ENCODE measurements at regions not wholly inside any gene's neighbourhood (a gene's known extent, or its start where the extent isn't known, plus 50 kb on each side); places are given as distances from the start of the nearest gene placed in this dataset.
"Not testable (repeated sequence)": the region's sequence is repeated elsewhere in the genome, so short reads cannot be mapped to it uniquely, and the experiment has no call there.

DNA sequence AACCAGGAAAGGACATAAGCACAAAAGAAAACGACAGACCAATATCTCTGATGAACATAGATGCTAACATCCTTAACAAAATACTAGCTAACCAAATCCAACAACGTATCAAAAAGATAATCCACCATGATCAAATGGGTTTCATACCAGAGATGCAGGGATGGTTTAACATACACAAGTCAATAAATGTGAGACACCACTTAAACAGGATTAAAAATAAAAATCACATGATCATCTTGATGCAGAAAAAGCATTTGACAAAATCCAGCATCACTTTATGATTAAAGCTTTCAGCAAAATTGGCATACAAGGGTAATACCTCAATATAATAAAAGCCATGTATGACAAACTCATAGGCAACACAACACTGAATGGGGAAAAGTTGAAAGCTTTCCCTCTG lies 138.4 kb downstream of the ADCYAP1 start:
- not testable (repeated sequence) for DNase-seq (ENCODE audit: low read depth in 2 of 2)

DNA sequence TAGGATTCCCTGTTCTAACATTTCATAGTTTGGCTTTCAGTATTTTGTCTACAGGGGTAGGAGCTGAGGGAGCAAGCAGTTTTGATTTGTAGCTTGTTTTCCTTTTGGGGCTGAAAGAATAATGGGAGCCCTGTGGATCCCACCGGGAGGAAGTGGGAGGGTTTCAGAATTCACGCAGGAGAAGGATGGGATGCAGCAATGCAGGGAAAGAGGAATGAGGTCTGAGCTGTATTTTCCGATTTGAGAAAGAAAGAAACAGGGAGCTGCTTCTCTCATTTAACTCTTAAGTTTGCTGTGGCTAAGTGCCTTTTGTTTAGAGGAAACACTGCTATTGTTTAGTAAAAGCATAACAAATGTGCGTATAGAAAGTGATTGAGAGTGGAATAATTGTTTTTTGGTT lies 141.0 kb downstream of the ADCYAP1 start:
- DNase-seq (ENCODE audit: low read depth in 2 of 2): no peak

DNA sequence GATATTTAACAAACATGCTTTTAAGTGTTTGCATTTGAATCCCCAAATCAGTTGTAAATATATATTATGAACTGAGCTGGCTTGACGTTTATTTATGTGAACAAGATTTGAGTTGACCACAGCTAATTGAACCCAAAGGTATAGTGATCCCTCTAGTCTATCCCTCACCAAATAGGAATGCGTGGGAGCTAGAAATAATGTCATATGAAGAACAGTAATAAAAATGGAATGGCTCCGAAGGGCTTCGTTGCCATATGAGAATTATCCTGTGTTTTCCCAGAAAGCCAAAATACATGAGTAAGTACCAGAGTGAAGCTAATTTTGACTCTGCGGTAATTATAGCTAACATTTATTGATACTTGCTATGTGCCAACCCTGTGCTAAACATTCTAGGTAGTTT lies 142.7 kb downstream of the ADCYAP1 start:
- DNase-seq (ENCODE audit: low read depth in 2 of 2): no peak

DNA sequence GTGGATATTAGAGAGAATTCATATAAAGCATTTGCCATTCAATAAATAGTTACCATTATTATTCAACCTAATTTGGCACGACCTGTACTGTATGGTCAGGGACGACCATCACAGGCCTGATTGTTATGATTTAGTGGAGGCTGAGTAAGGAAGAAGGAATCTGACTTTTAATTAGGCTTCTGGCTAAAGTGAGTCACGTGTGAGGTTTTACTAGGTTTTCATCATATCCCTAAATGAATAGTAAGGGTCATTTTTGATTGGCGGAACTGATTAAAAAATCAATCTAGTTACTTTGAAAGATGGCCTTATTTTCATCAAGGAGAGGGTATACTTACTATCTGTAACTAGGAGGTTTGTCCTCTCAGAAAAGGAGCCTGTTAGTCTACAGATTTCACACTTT lies 143.4 kb downstream of the ADCYAP1 start:
- no peak for DNase-seq (ENCODE audit: low read depth in 2 of 2)

DNA sequence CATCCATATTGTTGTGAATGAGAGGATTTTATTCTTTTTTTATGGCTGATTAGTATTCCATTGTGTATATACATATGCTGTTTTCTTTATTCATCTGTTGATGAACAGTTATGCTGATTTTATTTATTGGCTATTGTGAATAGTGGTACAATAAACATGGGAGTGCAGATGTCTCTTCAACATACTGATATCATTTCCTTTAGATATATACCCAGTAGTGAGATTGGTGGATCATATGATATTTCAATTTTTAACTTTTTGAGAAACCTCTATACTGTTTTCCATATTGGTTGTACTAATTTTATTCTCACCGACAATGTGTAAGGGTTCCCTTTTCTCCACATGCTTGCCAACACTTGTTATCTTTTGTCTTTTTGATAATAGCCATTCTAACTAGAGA lies 144.5 kb downstream of the ADCYAP1 start:
- DNase-seq (ENCODE audit: low read depth in 2 of 2): no peak

DNA sequence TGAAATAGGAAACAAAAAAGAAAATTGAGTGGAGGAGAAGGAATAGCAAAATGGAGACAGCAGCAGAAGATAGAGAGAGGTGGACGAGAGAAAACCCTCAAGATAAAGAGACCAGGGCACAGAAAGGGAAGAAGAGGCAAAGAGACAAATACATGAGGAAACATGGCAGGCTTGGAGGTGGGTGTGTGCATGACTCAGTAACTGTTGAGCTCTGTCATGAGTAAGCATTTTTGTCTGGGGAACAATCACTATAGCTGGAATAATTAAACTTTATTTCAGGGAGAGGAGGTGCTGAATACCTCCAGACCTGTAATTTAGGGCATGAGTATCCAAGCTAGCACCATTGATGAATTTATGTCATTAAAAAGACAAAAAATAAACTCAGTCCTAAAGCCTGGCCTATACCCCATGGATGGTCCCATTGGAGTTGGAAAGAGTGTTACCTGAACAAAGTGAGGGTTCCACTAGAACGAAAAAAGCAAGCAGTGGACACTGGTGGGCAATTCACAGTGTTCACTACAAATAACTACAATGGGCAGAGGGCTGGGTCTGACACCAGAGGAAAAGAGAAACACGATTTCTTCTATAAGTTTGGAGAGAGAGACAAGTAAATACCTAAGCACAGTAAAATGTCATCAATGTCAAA lies 145.5 kb downstream of the ADCYAP1 start:
- DNase-seq (ENCODE audit: low read depth in 2 of 2): no peak

DNA sequence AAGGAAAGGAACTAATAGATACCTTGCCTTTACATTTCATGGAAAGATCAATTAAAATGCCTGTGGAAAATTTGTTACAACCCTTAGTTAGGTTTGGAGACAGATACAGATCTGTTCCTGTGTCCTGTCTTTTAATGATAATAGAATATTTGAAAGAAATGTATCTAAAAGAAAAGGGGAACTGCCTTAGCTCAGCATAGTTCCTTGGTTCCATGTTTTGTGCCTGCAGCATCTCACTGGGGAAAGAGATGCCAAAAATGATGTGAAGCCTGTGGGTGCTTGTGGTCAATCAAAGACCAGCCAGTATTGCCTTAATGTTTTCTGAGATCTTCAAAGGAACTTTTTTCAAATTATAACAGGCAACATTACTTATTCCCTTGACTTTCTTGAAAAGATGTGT lies 147.6 kb downstream of the ADCYAP1 start:
- no peak for DNase-seq (ENCODE audit: low read depth in 2 of 2)

DNA sequence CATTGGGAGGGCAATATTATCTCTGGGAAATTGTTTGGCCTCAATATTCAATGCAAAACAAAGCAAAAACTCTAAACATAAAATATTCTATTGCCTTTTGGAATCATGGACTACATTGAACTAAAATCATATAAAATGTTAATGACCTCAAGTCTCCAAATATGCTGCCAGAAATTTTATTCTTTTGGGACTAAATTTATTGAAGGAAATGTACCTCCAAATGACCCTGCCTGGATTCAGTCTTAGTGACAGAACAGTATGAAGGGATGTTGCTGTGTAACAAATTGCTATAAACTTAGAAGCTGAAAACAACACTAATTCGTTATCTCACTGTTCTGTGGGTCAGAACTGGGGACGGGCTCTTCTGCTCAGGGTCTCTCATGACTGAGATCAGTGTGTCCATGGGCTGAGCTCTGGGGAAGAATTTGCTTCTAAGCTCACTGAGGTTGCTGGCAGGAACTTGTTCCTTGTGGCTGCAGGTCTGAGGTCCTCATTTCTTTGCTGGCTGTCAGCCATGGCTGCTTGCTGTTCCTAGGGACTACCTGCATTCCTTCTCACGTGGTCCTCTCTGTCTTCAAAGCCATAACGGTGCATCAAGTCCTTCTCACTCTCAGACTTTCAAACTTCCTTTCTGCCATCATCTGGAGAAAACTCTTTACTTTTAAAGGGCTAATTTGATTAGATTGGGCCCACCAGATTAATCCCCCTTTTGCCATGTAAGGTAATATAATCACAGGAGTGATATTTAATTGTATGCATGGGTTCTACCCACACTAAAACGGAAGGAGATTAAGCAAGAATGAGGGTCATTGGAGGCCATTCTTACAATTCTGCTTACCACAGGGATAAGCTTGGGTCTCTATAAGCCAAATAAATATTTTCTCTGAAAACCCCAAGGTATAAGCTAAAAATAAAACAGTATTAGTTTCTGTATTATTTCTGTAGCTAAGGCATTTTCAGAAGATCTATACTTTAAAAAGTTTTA lies 149.0 kb downstream of the ADCYAP1 start:
- DNase-seq (ENCODE audit: low read depth in 2 of 2): no peak

DNA sequence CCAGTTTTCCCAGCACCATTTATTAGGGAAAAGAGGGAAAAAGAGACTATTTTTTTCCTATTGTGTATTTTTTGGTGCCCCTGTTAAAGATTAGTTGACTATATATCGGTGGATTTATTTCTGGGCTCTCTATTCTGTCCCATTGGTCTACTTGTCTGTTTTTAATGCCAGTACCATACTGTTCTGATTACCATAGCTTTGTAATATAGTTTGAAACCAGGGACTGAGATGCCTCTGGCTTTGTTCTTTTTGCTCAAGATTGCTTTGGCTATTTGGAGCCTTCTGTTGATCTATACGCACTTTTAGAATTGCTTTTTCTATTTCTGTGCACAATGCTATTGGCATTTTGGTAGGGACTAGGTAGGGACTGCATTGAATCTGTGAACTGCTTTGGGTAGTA lies 151.7 kb downstream of the ADCYAP1 start:
- no peak for DNase-seq (ENCODE audit: low read depth in 2 of 2)

DNA sequence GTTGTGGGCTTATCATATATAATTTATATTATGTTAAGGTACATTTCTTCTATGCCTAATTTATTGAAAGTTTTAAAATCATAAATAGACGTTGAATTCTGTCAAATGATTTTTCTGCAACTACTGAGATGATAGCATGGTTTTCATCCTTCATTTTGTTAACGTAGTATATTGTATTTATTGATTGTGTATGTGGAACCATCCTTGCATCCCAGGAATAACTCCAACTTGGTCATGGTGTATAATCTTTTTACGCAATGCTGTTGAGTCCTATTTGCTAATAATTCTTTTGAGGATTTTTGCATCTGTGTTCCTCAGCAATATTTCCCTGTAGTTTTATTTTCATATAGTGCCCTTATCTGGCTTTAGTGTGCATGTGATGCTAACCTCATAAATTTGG lies 152.7 kb downstream of the ADCYAP1 start:
- DNase-seq (ENCODE audit: low read depth in 2 of 2): no peak

DNA sequence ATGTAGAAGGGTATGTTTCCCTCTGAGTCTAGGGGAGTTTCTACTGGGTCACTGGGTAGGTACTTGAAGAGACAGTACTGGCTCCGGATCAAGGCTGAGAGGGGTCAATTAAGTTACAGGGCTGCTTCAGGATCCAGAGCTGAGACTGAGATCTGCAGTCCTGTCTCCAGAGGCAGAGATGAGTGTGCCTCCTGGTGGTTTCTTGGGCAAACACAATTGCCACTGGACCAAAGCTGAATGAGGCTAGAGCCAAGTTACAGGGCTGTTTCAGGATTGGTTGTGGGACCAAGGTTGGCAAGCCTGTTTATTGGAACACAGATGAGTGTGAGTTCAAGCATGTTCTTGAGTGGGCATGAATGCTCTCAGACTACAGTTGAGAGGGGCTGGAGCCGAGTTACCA lies 157.9 kb downstream of the ADCYAP1 start:
- DNase-seq (ENCODE audit: low read depth in 2 of 2): no peak

DNA sequence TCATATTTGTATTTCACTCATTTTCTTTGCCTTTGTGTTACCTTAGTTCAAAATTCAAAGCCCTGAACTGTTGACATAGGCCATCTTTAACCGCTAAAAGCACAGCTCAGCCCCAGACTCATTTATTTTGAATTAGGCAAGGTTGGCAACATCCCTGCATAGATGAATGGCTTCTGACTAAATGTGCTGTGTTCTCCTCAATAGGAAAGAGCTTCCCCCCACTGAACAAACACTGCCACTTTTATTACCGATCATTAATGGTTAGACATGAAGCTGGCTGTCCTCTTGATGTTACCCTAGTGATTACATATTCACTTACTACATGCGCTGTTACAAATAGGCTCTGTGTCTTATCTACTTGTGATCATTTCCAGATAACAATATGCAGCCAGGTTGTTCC lies 170.7 kb downstream of the ADCYAP1 start:
- DNase-seq (ENCODE audit: low read depth in 2 of 2): no peak

DNA sequence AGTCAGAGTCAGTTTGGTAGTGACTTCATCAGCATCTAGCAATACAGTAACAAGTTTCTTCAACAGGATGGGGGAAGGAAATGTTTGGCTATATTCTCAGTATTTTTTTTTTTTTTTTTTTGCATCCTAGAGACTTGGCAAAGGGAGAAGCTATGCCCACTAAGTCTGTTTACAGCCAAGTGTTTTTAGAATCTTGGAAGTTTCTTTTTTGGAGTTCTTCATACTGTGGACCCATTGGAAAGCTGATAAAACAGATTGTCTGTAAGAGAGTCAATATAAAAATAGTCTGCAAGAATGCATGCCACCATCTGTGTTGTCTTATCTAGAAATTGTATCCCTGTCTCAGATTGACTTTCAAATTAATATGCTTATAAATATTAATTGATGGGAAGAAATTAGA lies 171.2 kb downstream of the ADCYAP1 start:
- no peak for DNase-seq (ENCODE audit: low read depth in 2 of 2)

DNA sequence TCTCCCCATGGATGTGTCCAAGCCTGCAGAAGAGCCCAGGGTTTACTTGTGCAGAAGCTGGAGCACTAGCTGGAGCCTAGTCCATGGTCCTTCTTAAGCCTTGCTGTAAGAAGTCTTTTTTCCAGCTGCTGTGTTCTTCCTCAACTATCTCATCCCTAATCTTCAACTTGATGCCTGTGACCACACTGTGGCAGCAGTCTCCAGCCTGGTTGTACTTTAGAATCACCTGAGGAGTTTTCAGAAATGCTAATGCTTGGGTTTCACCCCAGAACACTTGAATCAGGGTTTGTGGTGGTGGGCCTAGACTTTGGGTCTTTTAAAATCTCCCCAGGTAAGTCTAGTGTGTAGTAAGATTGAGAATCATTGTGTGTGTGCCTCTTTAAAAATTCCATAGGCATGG lies 173.6 kb downstream of the ADCYAP1 start:
- no peak for DNase-seq (ENCODE audit: low read depth in 2 of 2)

DNA sequence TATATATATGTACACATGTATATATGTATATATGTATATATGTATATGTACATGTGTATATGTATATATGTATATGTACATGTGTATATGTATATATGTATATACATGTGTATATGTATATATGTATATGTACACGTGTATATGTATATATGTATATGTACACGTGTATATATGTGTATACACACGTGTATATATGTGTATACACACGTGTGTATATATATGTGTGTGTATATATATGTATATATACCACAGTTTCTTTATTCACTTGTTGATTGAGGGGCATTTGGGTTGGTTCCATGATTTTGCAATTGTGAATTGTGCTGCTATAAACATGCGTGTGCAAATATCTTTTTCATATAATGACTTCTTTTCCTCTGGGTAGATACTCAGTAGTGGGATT lies 179.0 kb downstream of the ADCYAP1 start:
- not testable (repeated sequence) for DNase-seq (ENCODE audit: low read depth in 2 of 2)

DNA sequence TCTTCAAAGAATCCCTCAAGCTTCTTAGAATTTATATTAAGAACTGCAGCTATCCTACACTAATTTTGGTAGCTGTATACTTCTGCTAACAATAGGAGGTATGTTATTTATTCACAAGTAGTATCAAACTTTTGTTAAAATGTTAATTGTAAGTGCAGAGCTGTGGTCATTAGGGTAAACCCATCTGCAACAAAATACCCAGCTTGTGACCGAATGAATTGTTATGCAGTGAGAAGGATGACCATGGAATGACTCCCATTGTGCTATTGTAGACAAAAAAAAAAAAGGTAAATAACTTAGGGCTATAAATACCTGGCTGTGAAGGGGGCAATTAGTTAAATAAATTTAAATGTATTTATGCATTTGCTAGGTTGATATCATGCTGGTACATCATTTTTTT lies 186.1 kb downstream of the ADCYAP1 start:
- DNase-seq (ENCODE audit: low read depth in 2 of 2): no peak

DNA sequence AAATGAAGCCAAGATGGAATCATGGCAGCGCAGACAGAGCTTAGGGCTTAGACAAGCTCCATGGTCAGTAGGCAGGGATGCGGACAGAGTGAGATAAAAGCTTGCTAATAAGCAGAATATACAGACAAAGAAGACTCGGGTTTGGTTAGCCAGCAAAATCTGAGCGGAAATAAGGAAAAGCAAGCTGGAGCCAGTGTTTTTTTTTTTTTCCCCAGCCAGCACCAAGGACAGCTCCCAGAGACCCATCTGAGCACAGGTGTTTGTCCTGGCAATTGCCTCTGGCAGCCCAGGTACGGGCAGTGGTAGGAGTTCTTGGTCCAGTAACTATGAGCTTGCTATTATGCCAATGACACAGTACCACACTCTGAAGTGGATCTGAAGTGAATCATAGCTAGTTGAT lies 187.6 kb downstream of the ADCYAP1 start:
- no peak for DNase-seq (ENCODE audit: low read depth in 2 of 2)

DNA sequence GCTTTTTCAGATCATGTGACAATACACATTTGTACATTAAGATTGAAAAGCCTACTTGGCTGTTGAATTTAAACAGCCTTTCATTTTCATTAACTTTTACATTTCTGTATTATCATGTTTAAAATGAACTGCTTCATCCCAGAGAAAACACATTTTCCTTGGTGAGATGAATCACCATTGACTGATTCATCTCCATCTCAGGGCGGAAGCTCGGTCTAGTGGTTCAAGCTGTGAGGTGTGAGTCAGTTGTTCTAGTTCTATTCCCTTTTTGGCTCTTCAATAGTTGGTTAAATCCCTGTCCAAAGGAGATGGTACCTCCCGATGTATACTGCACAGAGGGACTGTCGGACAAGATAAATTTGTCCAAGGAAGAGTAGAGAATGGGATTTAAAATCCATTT lies 189.7 kb downstream of the ADCYAP1 start:
- DNase-seq (ENCODE audit: low read depth in 2 of 2): no peak

DNA sequence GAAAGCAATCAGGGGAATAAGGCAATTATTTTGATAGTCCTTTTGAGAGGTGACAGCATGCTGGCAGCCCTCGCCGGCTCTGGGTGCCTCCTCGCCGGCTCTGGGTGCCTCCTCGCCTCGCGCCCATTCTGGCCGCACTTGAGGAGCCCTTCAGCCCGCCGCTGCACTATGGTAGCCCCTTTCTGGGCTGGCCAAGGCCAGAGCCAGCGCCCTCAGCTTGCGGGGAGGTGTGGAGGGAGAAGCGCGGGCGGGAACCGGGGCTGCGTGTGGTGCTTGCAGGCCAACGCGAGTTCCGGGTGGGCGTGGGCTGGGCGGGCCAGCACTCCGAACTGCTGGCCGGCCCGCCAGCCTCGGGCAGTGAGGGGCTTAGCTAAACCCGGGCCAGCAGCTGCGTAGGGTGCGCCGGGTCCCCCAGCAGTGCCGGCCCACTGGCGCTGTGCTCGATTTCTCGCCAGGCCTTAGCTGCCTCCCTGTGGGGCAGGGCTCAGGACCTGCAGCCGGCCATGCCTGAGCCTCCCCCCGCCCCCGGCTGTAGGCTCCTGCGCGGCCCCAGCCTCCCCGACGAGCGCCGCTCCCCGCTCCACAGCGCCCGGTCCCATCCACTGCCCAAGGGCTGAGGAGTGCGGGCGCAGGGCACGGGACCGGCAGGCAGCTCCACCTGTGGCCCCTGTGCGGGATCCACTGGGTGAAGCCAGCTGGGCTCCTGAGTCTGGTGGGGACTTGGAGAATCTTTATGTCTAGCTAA lies 193.5 kb downstream of the ADCYAP1 start:
- DNase-seq (ENCODE audit: low read depth in 2 of 2): not testable (repeated sequence)

DNA sequence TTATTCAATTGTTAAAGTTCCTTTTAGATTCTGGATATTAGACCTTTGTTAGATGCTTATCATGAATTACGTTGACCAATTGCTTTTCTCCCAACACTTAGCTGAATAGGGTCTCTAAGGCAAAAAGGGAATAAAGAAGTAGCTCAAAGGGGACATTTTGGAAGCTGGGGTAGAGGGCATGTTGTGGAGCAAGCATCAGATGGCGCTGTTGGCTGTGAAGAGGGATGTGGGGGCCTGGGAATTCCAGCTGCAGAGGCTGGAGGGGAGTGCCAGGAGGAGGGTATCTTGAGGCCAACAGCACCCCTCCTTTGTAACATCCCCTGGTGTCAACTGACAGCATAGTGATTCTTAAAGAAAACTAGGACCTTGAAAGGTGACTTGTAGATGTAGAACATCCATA lies 198.2 kb downstream of the ADCYAP1 start:
- no peak for DNase-seq (ENCODE audit: low read depth in 2 of 2)

DNA sequence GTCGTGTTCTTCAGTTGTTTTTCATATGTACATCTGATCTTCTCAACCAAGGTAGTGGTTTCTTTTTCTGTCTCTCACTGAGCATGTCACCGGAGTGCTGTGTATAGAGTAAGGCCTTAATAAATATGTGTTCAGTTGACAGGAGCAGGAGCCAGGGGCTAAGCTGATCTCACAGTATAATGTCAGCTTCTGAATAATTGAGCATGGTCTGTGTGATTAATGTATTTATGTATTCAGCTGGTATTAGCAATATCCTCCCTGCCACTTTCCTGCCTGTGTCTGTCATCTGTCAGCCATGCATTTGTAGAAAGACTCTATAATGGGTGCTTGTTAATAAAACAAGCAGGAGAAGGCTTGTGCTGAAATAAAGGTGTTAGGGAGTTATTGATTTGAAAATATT lies 198.9 kb downstream of the ADCYAP1 start:
- no peak for DNase-seq (ENCODE audit: low read depth in 2 of 2)

DNA sequence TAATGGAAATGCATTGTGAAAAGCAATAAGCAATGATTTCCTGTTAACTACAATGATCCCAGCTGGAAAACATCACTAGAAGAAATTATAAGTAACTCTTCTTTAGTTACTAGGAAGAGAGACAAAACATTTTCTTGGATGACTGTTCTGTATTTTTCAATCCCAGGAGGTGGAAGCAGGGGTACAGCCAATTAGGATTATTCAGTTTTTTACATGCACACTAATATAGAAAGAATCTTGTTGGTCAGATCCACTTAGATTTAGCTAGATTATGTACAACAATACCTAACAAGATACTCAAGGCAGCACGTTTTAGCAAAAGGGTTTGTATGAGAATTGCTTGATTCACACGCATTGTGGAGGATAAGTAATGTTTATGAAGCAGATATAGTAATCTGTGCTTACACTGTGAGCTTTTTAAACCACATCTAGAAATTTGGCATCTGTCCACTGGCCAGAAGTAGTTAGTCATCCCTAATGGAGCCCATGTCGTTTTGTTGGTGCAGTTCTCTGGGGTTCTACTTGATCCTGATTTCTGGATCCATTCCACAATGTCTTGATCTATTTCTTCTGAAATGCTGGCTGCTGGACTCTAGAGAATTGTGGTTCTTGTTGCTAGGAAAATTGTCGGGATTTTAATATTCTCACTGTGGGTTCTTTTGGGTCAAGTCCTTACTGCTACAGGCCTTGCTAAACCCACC lies 199.7 kb downstream of the ADCYAP1 start:
- DNase-seq (ENCODE audit: low read depth in 2 of 2): no peak

Measured in stimulated activated CD4-positive, alpha-beta T cell treated with anti-CD3 and anti-CD28 coated beads, Interleukin-12 subunit alpha, Interleukin-12 subunit beta, amount 100 ng/mL, for 24 hours (primary cell).